ENCODE measurements at regions not wholly inside any gene's neighbourhood (a gene's known extent, or its start where the extent isn't known, plus 50 kb on each side); places are given as distances from the start of the nearest gene placed in this dataset.
A peak's percentile ranks its signal among the peaks of the same experiment; 100 is the strongest.

DNA sequence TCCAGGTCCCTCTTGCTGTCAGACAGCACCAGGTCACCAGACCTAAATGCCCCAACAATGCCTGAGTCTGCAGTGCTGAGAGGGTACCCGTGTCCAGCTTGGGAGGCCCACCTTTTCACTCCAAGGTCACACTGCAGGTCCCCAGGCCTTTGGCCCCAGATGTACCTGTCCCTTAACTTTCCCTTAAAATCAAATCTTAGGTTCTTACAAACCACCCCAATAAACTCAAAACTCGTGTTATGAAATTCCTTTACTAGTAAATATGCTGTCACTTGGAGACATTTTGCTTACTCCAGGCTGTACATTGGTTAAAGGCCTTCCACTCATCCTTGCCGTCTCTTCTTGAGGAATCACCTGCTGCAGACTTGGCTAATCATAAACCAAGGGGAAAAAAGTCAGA lies 165.7 kb upstream of the RREB1 start:
- Histone ChIP-seq H3K4me1 (ENCODE audit: control insufficient read depth in 5 of 5, insufficient read depth in 5 of 5, low read length in 5 of 5) (peaks cover 0 to 8% (median 0%) of the 10 kb centered on the region in 5 donors), H3K27ac (ENCODE audit: low read depth in 1 of 2, low read length in 1 of 2) (no peak overlapping the region), H3K9me3 (ENCODE audit: control insufficient read depth in 4 of 4, insufficient read depth in 3 of 4, low read length in 3 of 4) (no peaks in the 10 kb centered on the region), H3K4me3 (no peak overlapping the region), H3K36me3 (ENCODE audit: control insufficient read depth in 4 of 4, insufficient read depth in 4 of 4, low read length in 4 of 4) (no peaks in the 10 kb centered on the region), H3K27me3 (ENCODE audit: control insufficient read depth in 3 of 3, insufficient read depth in 3 of 3, low read length in 2 of 3) (no peaks in the 10 kb centered on the region), H3K9ac (ENCODE audit: insufficient read depth in 1 of 2, low read length in 2 of 2) (no peak overlapping the region)
- no peak for ATAC-seq (ENCODE audit: insufficient read depth, low FRiP score)
- no peak for DNase-seq
- TF ChIP-seq, protein P1, sequence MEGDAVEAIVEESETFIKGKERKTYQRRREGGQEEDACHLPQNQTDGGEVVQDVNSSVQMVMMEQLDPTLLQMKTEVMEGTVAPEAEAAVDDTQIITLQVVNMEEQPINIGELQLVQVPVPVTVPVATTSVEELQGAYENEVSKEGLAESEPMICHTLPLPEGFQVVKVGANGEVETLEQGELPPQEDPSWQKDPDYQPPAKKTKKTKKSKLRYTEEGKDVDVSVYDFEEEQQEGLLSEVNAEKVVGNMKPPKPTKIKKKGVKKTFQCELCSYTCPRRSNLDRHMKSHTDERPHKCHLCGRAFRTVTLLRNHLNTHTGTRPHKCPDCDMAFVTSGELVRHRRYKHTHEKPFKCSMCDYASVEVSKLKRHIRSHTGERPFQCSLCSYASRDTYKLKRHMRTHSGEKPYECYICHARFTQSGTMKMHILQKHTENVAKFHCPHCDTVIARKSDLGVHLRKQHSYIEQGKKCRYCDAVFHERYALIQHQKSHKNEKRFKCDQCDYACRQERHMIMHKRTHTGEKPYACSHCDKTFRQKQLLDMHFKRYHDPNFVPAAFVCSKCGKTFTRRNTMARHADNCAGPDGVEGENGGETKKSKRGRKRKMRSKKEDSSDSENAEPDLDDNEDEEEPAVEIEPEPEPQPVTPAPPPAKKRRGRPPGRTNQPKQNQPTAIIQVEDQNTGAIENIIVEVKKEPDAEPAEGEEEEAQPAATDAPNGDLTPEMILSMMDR (IDR thresholded peaks at IDR 0.05; ENCODE audit: control extremely low read depth, extremely low read depth), result no peak
- WGBS, 2 donors, result 73 to 77% methylated on average over 3 of the region's 3 CpGs

DNA sequence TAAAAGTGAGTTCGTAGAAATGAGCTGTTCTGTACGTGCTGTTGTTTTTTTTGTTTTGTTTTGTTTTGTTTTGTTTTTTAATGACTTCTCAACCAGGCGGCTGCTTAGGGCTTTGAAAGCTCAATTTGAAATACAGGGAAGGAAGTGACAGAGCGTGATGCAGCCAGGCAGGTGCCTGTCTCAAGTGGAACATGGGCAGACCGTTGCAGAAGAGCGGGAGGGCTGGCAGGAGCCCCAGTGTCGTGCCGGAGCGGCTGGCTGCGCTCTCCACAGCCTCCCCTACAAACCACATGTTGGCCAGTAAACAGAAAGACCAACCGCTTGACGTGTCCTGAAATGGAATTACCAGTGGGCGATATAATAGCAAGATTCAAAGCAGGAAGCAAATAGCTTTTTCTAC lies 164.9 kb upstream of the RREB1 start:
- no peaks in the 10 kb centered on the region for H3K27me3 ChIP-seq (ENCODE audit: control insufficient read depth in 3 of 3, insufficient read depth in 3 of 3, low read length in 2 of 3)
- TF ChIP-seq, protein P1 (IDR thresholded peaks at IDR 0.05; ENCODE audit: control extremely low read depth, extremely low read depth), result no peak
- 12 to 36% methylated on average over 13 of the region's 13 CpGs for whole genome bisulfite sequencing, 2 donors
- no peak overlapping the region for H3K27ac ChIP-seq (ENCODE audit: low read depth in 1 of 2, low read length in 1 of 2)
- no peaks in the 10 kb centered on the region for H3K9me3 ChIP-seq (ENCODE audit: control insufficient read depth in 4 of 4, insufficient read depth in 3 of 4, low read length in 3 of 4)
- no peak for ATAC-seq (ENCODE audit: insufficient read depth, low FRiP score)
- H3K4me1 ChIP-seq (ENCODE audit: control insufficient read depth in 5 of 5, insufficient read depth in 5 of 5, low read length in 5 of 5), result peaks cover 0 to 8% (median 0%) of the 10 kb centered on the region in 5 donors
- DNase-seq, result peak; percentile 33 to 69 (median 38)
- no peak overlapping the region for H3K9ac ChIP-seq (ENCODE audit: insufficient read depth in 1 of 2, low read length in 2 of 2)
- H3K4me3 ChIP-seq, result no peak overlapping the region
- no peaks in the 10 kb centered on the region for H3K36me3 ChIP-seq (ENCODE audit: control insufficient read depth in 4 of 4, insufficient read depth in 4 of 4, low read length in 4 of 4)

DNA sequence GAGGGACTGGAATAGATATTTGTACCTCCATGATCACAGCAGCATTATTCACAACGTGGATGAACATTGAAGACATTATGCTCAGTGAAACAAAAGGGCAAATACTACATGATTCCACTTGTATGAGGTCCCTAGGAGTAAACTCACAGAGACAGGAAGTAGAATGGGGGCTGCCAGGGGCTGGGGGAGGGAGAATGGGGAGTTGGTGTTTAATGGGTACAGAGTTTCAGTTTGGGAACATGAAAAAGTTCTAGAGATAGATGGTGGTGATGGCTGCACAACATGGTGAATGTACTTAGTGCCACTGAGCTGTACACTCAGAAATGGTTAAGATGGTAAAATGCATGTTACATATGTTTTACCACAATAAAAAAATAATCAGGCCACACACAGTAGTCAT lies 164.3 kb upstream of the RREB1 start:
- no peaks in the 10 kb centered on the region for H3K36me3 ChIP-seq (ENCODE audit: control insufficient read depth in 4 of 4, insufficient read depth in 4 of 4, low read length in 4 of 4)
- ATAC-seq (ENCODE audit: insufficient read depth, low FRiP score), result no peak
- H3K9me3 ChIP-seq (ENCODE audit: control insufficient read depth in 4 of 4, insufficient read depth in 3 of 4, low read length in 3 of 4), result no peaks in the 10 kb centered on the region
- H3K4me1 ChIP-seq (ENCODE audit: control insufficient read depth in 5 of 5, insufficient read depth in 5 of 5, low read length in 5 of 5), result peaks cover 0 to 8% (median 0%) of the 10 kb centered on the region in 5 donors
- DNase-seq, result no peak
- no peak overlapping the region for H3K9ac ChIP-seq (ENCODE audit: insufficient read depth in 1 of 2, low read length in 2 of 2)
- H3K27me3 ChIP-seq (ENCODE audit: control insufficient read depth in 3 of 3, insufficient read depth in 3 of 3, low read length in 2 of 3), result no peaks in the 10 kb centered on the region
- H3K4me3 ChIP-seq, result no peak overlapping the region
- WGBS, 2 donors, result 26 to 44% methylated on average over 1 of the region's 1 CpG
- TF ChIP-seq, protein P1 (IDR thresholded peaks at IDR 0.05; ENCODE audit: control extremely low read depth, extremely low read depth), result no peak
- no peak overlapping the region for H3K27ac ChIP-seq (ENCODE audit: low read depth in 1 of 2, low read length in 1 of 2)

Measured in lung (tissue), 11 donors.